GM19351 (cell line): ENCODE measurements at regions not wholly inside any gene's neighbourhood (a gene's known extent, or its start where the extent isn't known, plus 50 kb on each side); places are given as distances from the start of the nearest gene placed in this dataset.

Source experiments
- ATAC-seq: cut with Tn5 transposase; IDR thresholded peaks from one replicate; pipeline ENCODE4 v1.9.1; 2021; ENCODE audit warnings: mild to moderate bottlenecking, moderate library complexity; ENCODE audit not compliant: unreplicated experiment

DNA sequence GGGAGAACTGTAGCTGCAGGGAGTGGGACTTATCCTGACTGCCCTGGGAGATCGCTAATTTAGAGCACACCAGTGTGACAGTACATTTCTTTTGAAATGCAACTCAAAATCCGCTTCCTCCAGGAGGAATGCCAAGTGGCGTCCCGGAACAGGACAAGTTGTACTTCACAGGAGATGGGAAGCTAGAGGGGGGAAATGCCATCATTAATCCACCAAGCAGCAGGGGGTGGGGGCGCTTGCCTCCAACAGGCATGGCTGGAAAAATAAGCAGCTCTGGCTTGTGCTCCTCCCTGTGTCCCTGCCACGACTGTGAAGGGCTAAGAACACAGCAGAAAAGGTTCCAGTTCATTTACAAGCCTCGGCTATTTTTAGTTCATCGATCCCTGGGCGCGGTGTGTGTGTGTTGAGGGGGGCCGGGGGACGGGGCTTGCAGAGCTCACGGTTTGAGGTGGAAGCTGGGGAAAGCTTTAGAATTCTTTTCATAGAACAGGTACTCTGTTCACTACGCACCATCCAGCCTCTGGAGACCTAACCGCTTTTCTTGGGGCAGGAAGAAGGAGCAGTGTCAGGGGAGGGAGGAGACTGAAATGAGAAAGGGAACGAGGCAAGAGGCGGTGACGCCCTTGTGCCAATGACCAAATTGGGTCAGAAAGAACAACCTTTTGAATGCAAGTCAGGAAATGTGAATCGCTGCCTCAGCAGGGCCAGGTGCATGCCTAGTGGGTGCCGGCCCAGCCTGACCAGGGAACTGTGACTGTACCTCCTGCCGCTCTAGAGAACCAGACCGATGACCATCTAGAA lies 51.8 kb upstream of the DGKG start:
- ATAC-seq, result peak; percentile 56

GRCh38 chr3:186411994-186412393 lies 50.0 kb upstream of the DGKG start:
- ATAC-seq, result peak; percentile 54
